RWPE2 (cell line): ENCODE measurements at regions not wholly inside any gene's neighbourhood (a gene's known extent, or its start where the extent isn't known, plus 50 kb on each side); places are given as distances from the start of the nearest gene placed in this dataset.

ENCODE experiments used
- ATAC-seq: fragments of 200-7000 bp; cut with Tn5 transposase; 3 replicates; pipeline ENCODE4 v1.9.1; 2021; ENCODE audit warnings: low read depth
- DNase-seq: peaks from one replicate; pipeline ENCODE4 v3.0.0-alpha.2; 2020; ENCODE audit warnings: low spot score
- H3K27ac ChIP-seq: fragments of 450-650 bp; 2 replicates; pipeline ENCODE4 v1.5.1; 2017; ENCODE audit warnings: mild to moderate bottlenecking; ENCODE audit not compliant: poor library complexity, severe bottlenecking
- H3K27me3 ChIP-seq: fragments of 250-450 bp; sonication (Bioruptor Pico); 2 replicates; pipeline ENCODE4 v1.5.1; 2021; ENCODE audit warnings: mild to moderate bottlenecking, moderate library complexity; ENCODE audit not compliant: insufficient read depth, poor library complexity, severe bottlenecking
- H3K36me3 ChIP-seq: fragments of 250-450 bp; sonication (Bioruptor Pico); 2 replicates; pipeline ENCODE4 v1.5.1; 2020; ENCODE audit warnings: low read depth, mild to moderate bottlenecking, moderate library complexity
- H3K4me1 ChIP-seq: fragments of 250-450 bp; sonication (Bioruptor Pico); 2 replicates; pipeline ENCODE4 v1.5.1; 2021; ENCODE audit warnings: mild to moderate bottlenecking, moderate library complexity; ENCODE audit not compliant: insufficient read depth, poor library complexity, severe bottlenecking
- H3K4me3 ChIP-seq: fragments of 250-450 bp; sonication (Bioruptor Pico); 2 replicates; pipeline ENCODE4 v1.5.1; 2021; ENCODE audit warnings: mild to moderate bottlenecking, moderate library complexity; ENCODE audit not compliant: severe bottlenecking
- H3K9me3 ChIP-seq: fragments of 250-450 bp; sonication (Bioruptor Pico); 2 replicates; pipeline ENCODE4 v1.5.1; 2021; ENCODE audit warnings: mild to moderate bottlenecking, moderate library complexity; ENCODE audit not compliant: severe bottlenecking
- CTCF ChIP-seq: fragments of 450-650 bp; IDR thresholded peaks from one replicate; pipeline ENCODE4 v1.5.1; 2017; ENCODE audit warnings: mild to moderate bottlenecking, moderate library complexity; ENCODE audit not compliant: poor library complexity, severe bottlenecking

- ATAC-seq (no peak), DNase-seq (no peak)
- no peak for TF ChIP-seq CTCF
- Histone ChIP-seq H3K27ac (no peak overlapping the region), H3K27me3 (no peaks in the 10 kb centered on the region), H3K36me3 (no peaks in the 10 kb centered on the region), H3K4me3 (no peak overlapping the region), H3K4me1 (no peaks in the 10 kb centered on the region), H3K9me3 (no peaks in the 10 kb centered on the region)
These were observed 140.4 kb downstream of the ATP6V1G3 start for GRCh38 chr1:198400063-198400462.

GRCh38 chr1:198399452-198399851 is 141.0 kb downstream of the ATP6V1G3 start:
- TF ChIP-seq CTCF, result no peak
- Histone ChIP-seq H3K4me3 (no peak overlapping the region), H3K27ac (no peak overlapping the region), H3K36me3 (no peaks in the 10 kb centered on the region), H3K9me3 (no peaks in the 10 kb centered on the region), H3K27me3 (no peaks in the 10 kb centered on the region), H3K4me1 (no peaks in the 10 kb centered on the region)
- ATAC-seq (no peak), DNase-seq (no peak)

GRCh38 chr1:198397208-198397808 is 143.2 kb downstream of the ATP6V1G3 start:
- TF ChIP-seq CTCF, result no peak
- DNase-seq, result no peak
- no peaks in the 10 kb centered on the region for H3K9me3 ChIP-seq
- no peaks in the 10 kb centered on the region for H3K36me3 ChIP-seq
- no peaks in the 10 kb centered on the region for H3K27me3 ChIP-seq
- H3K4me3 ChIP-seq, result no peak overlapping the region
- no peak for ATAC-seq
- H3K4me1 ChIP-seq, result no peaks in the 10 kb centered on the region
- no peak overlapping the region for H3K27ac ChIP-seq

GRCh38 chr1:198391393-198392020 is 149.0 kb downstream of the ATP6V1G3 start:
- ATAC-seq, result no peak
- DNase-seq, result no peak
- no peaks in the 10 kb centered on the region for H3K4me1 ChIP-seq
- H3K36me3 ChIP-seq, result no peaks in the 10 kb centered on the region
- no peak overlapping the region for H3K4me3 ChIP-seq
- H3K27me3 ChIP-seq, result no peaks in the 10 kb centered on the region
- TF ChIP-seq CTCF, result no peak
- no peaks in the 10 kb centered on the region for H3K9me3 ChIP-seq
- no peak overlapping the region for H3K27ac ChIP-seq

GRCh38 chr1:198387587-198387986 is 152.9 kb downstream of the ATP6V1G3 start:
- no peak for DNase-seq
- Histone ChIP-seq H3K36me3 (no peaks in the 10 kb centered on the region), H3K4me1 (no peaks in the 10 kb centered on the region), H3K4me3 (no peak overlapping the region), H3K9me3 (no peaks in the 10 kb centered on the region), H3K27ac (no peak overlapping the region), H3K27me3 (no peaks in the 10 kb centered on the region)
- TF ChIP-seq CTCF, result no peak
- ATAC-seq, result no peak
